C1 segment of cervical spinal cord (tissue), 14 donors: ENCODE measurements at regions not wholly inside any gene's neighbourhood (a gene's known extent, or its start where the extent isn't known, plus 50 kb on each side); places are given as distances from the start of the nearest gene placed in this dataset.
"Not testable (repeated sequence)": the region's sequence is repeated elsewhere in the genome, so short reads cannot be mapped to it uniquely, and the experiment has no call there.

Experiments used
- DNase-seq, 14 donors: peaks; one replicate each; lab custom pipeline; 2025; lab: John Stamatoyannopoulos, UW

DNA sequence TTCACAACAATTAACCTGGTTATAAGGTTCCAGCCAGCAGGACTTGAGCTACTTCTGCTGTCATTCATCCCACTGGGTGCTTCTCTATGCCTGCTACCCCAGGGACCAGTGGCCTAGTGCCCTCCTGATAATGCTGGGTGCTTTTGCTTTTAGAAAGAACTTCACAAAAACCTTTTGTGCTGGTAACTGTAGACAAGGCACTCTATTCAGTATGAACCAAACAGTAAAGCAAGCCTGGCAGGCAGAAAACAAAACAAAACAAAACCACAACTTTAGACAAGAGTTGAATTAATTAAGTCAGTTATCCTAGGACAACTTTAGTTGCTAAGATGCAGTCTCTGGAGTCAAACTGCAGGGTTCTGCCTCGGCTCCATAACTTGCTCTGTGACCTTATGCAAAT is 61.9 kb upstream of the ADGRL2 start:
- peak in 1 of 14 donors; percentile 2 for DNase-seq

DNA sequence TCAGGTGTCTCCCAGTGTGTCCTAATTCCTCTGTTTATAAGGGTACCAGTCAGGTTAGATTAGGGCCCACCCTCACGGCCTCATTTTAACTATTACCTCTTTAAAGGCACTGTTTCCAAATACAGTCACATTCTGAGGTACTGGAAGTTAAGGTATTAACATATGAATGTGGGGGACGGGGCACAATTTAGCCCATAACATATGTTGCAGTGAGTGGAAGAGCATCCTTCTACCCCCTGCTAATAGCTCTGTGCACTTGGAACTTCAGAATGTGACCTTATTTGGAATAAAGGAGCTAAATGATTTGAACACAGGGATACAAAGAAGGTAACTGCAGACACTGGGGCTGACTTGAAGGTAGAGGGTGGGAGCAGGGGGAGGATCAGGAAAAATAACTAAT is 67.3 kb upstream of the ADGRL2 start:
- DNase-seq: no peak

DNA sequence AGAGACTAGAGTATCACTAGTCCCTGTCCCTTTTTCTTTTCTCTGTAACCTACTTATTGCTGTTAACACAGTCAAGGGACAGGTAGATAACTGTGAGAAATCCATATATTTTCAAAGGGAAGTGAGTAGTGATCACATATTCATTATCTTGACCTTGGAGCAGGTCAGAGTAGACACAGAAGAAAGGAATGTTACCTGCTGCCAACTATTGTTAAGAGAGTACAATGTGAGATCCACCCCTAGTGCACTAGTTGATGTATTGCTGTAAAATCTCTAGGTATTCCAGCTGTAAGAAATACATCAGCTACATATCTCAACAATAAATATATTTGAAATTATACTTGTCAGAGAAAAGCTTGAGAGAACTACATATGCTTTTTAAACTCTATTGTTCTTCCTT is 68.7 kb upstream of the ADGRL2 start:
- DNase-seq: no peak

DNA sequence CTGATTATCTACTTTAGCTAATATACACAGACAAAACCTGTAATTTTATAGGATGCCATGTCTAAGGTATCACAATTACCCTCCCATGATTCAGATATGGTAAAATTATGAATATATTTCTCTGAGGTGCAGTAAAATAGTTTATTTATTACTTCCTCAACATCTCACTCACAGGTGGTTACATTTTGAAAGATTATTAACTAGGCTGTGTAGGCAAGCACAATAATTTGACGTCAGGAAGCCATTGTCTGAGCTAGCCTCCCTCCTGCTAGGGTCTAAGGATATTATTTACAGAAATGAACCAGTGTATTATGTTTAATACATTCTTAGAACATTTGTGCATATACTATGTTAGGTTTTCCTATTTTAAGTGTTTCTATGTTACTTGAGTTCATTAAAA is 69.9 kb upstream of the ADGRL2 start:
- no peak for DNase-seq

DNA sequence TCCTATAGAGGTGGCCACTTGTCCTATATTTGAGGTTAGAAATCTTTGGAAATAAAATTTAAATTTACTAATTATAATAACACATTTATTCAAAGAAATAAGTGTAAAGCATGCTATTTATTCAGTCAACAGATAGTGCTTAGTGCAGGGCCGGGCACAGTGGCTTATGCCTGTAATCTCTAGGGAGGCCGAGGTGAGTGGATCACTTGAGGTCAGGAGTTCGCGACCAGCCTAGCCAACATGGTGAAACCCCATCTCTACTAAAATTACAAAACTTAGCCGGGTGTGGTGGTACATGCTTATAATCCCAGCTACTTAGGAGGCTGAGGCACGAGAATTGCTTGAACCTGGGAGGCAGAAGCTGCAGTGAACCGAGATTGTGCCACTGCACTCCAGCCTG is 70.4 kb upstream of the ADGRL2 start:
- not testable (repeated sequence) for DNase-seq

DNA sequence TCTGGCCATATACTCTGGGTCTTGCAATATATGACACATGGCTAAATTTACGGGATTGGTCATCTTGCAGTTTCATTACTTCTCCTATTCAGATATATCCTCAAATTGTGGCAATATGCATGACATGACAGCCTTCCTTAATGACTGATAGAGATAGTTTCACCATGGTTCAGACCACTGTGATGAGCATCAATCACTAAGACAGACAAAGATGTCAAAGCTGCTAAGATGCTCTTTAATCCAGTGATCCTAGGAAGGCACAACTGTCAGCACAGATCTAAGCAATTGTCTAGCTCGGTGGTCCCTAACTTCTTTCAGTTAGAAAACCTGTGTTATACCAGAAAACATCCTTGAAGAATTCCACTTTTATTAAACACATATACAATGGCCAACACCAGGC is 70.9 kb upstream of the ADGRL2 start:
- DNase-seq: no peak

DNA sequence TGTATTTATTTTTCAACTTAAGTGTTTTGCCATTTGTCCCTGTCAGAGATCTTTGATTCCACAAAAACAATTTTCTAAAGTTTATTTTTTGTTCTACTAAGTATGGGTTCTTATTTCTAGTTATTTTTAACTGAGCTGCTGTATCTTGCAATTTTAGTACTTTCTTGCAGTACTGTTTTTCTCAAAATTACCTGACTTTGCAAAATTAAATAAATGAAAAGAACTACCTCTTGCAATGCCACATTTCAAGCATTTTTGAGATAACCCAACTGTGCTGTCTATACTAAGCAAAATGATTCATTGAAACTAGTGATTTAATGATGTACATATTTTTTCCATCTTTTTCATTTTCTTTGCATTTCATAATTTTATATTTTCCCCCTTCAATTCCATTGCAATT is 71.5 kb upstream of the ADGRL2 start:
- no peak for DNase-seq

DNA sequence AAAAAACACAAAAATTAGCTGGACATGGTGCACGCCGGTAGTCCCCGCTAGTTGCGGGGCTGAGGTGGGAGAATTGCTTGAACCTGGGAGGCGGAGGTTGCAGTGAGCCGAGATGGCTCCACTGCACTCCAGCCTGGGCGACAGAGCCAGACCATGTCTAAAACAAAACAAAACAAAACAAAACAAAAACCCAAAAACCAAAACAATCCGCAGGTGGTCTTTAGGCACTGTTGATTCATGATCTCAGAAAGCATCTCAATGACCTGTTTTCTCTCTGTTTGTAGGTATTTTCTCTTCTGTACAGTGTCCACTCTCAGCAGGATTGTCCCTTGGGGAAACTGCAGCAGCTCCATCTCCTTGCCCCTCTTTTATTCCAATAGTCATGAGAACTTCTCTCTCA is 74.9 kb upstream of the ADGRL2 start:
- DNase-seq: no peak

DNA sequence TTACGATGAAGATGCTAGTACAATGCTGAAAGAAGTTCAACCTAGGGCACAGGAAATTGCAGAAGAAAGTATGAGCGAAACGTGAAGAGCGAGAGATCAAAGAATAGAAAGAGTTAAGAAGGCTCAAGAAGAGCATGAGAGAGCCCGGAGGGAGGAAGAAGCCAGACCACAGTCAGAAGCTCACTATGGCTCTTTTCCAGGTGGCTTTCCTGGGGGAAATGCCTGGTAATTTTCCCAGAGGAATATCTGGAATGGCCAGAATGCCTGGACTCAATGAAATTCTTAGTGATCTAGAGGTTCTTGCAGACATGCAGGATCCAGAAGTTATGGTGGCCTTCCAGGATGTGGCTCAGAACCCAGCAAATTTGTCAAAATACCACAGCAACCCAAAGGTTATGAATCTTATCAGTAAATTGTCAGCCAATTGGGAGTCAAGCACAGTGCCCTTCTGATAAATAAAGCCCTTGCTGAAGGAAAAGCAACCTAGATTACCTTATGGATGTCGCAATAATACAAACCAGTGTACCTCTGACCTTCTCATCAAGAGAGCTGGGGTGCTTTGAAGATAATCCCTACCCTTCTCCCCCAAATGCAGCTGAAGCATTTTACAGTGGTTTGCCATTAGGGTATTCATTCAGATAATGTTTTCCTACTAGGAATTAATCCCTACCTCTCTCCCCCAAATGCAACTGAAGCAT is 78.0 kb upstream of the ADGRL2 start:
- DNase-seq: not testable (repeated sequence)

DNA sequence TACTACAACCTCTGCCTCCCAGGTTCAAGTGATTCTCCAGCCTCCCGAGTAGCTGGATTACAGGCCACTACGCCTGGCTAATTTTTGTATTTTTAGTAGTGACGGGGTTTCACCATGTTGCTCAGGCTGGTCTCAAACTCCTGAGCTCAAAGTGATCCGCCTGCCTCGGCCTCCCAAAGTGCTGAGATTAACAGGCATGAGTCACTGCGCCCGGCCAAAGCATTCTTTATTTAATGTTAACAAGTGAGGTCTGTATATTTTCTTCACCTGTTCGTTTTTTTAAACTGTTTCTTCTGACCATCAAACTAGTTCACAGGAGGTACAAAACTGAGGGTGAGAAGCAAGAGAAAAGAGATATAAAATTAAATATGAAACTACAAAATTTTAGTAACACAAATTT is 80.5 kb upstream of the ADGRL2 start:
- DNase-seq: not testable (repeated sequence)

DNA sequence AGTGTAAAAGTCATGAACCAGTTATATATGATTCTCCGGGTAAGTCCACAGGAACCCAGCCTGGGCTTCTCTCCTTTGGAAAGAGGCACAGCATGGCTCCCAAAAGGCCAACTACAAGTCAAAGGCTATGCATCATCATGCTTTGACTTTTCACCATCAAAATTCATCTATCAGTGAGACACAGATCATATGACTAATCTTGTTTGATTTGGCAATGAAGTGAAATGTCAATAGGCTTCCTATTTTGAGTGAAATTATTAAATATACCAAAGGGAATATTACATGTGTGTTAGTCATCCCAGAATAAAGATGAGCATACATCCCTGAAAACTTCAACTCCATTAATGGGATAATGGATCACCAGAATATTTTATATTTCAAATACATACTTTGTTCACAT is 83.5 kb upstream of the ADGRL2 start:
- DNase-seq: no peak

DNA sequence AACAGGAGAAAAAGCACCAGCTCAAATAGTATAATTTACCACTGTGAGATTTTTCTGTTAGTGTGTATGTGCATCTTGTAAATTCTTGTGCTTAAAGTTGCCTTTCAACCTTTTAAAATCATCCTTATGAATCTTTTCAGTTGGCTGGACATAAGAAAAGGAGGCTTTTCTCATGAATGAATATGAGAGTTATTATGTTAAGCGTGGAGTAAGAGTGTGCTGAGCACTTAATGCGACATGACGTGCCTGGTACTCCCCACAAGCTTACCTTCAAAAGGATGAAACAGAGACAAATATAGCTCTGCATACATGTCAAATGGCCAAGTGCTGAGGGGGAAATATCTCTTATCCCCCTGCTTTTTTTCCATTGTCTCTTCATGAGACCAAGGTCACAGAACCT is 85.3 kb upstream of the ADGRL2 start:
- DNase-seq: no peak

DNA sequence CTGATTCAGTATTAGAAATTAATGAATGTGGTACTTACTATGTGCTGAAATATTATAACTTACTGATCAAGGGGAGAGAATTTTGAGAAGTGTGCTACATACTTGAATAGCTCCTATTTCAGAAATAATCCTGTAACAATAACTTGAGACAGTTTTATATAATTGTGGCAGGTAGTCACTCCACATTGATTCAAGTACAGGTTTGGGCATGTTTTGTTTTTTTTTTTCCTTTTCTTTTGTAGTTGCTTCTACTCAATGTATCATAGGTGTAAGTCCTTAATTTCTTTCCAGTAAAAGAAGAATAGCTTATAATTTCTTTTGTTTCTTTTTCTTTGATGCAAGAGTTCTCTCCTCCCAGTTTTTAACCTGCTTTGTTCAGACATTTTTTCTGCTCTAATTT is 86.1 kb upstream of the ADGRL2 start:
- no peak for DNase-seq

DNA sequence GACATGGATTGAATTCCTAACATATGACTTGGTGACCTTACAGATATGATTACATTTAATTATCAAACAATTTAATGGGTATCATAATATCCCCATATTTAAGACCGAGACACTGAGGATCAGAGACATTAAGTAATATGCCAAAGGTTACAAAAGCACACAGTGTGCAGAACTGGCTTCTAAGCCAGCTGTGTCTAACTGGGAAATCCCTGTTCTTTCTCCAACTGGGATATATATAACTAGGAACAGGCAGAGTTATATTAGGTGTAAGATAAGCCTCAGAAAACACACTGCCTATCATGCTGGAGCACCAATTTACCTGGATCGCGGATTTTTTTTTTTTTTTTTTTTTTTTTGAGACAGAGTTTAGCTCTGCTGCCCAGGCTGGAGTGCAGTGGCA is 88.3 kb upstream of the ADGRL2 start:
- no peak for DNase-seq

DNA sequence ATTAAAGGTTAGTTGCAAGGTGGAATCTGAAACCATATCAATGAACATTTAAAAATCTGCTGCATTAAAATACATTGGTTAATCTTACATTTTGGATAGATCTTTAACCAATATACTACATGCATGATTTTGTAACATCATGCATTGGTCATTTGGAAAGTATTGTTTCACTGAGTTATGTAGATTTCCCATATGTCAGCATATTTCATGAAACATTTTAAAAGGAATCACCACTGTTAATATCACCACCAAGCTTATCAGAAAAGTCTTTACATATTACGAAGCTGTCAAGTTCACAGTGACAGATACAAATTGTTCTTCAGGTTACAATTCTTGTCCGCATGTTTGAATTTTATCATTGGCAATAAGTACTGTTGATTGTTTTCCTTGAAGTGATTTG is 89.9 kb upstream of the ADGRL2 start:
- no peak for DNase-seq

DNA sequence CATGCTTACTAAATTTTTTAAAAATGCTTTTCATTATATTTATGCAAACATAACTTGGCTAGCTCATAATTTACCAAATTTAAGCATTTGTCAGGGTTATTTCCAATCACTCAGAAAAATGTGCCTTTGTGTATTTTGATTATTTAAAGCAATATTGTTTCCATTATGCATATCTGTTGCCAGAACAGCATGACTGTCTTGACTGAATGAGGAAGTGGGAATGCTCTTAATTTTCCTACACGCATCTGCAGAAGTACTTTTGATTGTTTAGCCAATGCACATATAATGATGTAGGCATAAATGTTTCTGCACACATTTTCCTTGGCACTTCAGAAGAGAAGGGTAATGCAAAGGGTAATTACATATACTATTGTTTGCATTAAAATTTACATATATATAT is 92.5 kb upstream of the ADGRL2 start:
- DNase-seq: no peak

DNA sequence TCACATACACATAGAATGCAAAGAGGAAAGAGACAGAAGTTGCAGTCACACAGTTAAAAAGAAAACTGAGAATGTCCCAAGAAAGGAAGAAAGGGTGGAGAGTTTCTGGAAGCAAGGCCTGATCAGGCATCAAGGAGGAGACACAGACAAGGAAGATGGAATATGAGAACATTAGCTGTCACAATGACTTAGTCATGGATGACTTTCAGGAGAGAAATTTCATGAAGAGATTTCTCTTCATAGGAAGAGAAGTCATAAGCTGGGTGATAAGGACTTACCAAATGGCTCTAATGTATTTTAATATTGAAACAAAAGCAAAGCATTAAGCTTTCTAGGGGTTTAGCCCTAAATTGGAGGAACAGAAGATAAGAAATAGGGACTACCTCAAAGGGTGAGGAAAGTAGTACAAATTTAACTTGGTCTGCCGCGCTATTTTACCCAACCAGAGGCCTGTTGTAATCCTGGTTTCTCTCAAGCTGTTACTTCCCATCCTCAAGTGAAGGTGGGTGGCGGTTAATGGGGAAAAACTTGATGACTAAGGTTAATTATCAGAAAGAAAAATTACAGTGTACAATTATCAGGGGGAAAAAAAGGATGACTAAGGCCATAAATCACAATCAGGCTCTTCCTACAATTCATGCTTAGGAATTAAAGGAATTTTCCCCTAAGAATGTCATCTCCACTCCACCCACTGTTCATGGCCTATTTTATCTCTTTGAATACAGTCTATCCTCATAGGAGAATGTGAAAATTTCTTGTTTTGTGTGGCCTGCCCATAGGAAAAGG is 93.9 kb upstream of the ADGRL2 start:
- DNase-seq: no peak

DNA sequence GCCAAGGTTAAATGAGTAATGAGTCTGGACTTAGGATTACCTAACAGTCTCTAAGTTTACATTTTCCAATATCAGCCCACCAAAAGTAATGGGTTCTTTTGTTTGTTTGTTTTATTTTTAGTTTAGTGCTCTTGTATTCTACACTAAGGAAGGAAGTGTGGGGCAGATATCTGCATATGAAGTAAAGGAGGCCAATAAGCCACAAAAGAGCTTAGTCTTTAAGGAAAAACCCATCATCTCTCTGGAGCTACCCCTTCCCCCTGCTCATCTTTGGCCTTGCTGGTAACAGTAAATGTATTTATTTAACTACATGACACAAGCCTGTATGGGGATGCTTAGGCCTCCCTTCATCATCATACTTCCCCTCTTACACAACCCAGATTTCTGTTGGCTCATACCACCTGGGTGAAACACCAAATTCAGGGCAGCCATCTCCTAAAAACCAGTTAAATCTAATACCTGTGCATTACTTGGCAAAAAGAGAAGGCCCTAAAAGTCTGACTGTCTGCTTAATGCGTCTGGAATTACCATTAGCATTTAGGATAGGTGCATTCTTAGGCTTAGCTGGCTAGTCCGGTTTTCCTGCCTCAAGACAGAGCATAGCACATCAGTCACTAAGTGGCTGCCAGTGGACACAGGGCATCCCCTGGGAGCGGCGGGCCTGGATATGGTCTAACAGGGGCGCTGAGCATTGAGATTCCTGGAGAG is 96.8 kb upstream of the ADGRL2 start:
- DNase-seq: no peak

DNA sequence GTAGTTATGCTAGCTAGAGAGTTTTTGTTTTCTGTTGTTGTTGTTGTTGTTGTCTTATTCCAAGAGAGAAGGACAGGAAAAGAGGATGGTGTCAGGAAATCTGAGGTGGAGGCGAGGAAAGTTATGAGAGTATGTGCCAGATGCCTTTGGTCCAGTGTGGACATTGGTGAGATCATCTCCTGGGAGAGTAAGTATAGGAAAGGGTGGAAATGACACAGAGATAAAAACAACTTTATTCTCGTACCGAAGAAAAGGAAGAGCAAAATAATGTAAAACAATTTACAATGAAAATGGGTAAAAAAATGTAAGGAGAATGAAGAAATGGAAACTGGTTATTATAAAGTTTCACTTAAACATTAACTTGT is 97.4 kb upstream of the ADGRL2 start:
- DNase-seq: no peak

DNA sequence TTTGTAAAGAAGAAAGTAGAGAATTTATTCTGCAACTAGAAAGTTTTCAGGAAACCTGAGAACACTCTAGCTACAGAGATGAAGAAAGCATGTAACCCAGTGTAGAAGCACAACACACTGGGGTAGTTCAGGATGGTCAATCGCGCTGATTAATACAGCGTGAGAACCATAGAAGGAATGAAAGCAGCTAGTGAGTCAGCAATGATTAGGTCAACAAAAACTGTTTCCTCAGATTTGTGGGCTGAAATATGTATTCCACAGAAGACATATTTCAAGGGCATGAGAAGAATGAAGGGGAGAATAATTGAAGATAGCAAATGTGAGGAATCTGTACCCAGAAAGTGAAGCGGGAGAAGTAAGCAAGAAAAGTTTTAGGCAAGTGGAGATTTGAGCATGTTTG is 97.8 kb upstream of the ADGRL2 start:
- no peak for DNase-seq

DNA sequence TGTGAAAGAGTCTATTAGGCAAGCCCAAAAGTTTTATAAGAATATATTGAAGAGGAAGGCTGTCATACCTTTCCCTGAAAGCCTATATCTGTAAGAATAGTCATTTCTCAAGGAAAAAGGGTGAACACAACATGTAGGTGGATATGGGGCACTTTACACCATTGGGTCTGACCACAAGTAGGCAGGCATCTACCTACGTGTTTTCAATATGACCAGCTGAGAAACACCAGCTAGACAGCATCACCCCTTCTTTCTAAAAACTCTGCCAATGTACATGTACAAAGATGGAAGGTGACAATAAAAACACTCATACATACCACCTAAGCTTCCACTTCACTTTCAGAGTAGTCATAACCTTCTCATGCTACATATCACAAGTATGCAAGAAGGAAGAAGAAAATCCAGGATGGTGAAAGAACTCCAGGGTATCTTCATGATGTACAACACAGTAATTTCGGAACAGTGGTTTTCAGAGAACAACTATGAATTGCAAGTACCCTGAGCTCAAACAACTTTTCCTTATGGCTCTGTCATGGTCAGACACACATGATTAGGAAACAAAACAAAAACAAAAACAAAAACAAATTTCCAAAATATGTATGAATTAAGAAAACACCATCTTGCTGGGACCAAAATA is 98.5 kb upstream of the ADGRL2 start:
- no peak for DNase-seq

DNA sequence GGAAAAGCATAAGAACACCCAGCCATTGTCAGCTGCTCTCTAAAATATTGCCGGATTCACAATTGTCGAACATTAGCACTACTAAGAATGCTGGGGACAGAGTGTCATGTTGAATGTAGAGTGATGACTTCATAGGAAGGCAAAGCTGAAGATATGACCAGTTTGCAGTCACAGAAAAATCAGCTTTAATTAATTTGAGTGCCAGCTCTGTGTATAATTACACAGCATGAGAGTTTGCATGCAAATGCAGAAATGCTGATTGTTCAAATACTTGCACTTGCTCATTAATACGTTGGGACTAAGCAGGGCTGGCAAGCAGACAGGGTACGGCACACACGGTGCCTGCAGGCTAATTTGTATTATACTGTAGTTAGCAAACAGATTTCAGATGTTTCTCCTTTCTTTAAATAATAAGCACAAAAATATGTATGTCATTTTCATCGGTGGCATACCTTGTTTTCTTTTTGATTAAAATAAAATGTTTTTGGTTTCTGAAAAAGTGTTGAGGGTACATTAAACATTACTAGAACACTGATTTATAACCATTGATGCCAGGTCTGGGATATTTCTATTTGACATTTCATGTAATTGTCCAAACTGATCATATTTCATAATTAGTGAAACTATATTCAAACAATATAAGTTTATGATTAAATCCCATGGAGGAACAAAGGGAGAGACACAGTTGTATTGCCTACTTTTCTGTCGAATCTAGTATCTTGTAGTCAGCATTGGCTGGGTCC is 99.8 kb upstream of the ADGRL2 start:
- no peak for DNase-seq
